ENCODE measurements at regions not wholly inside any gene's neighbourhood (a gene's known extent, or its start where the extent isn't known, plus 50 kb on each side); places are given as distances from the start of the nearest gene placed in this dataset.

DNA sequence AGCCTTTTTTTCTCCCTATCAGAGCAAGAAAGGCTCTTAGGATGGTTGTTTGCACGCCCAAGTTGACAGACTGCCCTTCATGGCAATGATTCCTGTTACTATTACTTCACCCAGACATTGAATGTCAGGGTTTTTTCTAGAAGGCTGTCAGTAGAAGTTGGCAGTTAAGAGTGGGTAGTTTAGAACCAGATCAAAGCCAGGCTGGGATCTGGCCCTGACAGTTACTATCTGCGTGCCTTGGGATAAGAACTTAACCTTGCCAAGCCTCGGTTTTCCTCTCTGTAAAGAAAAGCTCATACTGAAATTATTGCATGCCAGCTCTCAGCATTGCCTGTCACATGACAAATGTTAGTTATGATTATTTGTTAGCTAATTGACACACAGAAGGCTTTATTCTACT, 58.7 kb upstream of the PPP2R5A start:
- DNase-seq (ENCODE audit: low read depth) (no peak), FAIRE-seq (peak; percentile 7)
- H3K27me3 ChIP-seq (ENCODE audit: control insufficient read depth, insufficient read depth, low read length): no peaks in the 10 kb centered on the region
- H3K4me3 ChIP-seq (ENCODE audit: low read depth, low read length): no peak overlapping the region
- TF ChIP-seq, protein P1, sequence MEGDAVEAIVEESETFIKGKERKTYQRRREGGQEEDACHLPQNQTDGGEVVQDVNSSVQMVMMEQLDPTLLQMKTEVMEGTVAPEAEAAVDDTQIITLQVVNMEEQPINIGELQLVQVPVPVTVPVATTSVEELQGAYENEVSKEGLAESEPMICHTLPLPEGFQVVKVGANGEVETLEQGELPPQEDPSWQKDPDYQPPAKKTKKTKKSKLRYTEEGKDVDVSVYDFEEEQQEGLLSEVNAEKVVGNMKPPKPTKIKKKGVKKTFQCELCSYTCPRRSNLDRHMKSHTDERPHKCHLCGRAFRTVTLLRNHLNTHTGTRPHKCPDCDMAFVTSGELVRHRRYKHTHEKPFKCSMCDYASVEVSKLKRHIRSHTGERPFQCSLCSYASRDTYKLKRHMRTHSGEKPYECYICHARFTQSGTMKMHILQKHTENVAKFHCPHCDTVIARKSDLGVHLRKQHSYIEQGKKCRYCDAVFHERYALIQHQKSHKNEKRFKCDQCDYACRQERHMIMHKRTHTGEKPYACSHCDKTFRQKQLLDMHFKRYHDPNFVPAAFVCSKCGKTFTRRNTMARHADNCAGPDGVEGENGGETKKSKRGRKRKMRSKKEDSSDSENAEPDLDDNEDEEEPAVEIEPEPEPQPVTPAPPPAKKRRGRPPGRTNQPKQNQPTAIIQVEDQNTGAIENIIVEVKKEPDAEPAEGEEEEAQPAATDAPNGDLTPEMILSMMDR (IDR thresholded peaks at IDR 0.05; ENCODE audit: insufficient read depth, low read length, severe bottlenecking): no peak
- H3K36me3 ChIP-seq (ENCODE audit: control insufficient read depth, insufficient read depth, low read length): no peaks in the 10 kb centered on the region

DNA sequence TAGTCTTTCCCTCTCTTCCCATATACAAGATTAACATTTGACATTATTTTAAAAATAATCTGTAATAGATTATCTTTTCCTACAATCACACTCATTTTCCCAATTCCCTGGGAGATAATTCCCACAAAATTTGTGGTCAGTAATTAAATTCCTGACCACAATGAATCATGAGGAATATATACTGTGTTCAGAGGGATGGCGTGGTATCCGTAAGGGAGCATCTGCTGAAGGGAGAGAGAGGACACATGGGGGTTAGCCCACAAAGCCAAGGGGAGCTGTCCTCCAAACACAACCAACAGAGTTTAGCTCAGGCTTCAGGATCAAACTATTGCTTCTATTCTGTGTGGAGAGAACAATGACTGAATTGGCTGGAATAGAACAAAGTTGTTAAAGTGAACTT, 57.1 kb upstream of the PPP2R5A start:
- no peak for DNase-seq (ENCODE audit: low read depth)
- TF ChIP-seq, protein P1 (IDR thresholded peaks at IDR 0.05; ENCODE audit: insufficient read depth, low read length, severe bottlenecking): no peak
- Histone ChIP-seq H3K36me3 (ENCODE audit: control insufficient read depth, insufficient read depth, low read length) (no peaks in the 10 kb centered on the region), H3K4me3 (ENCODE audit: low read depth, low read length) (no peak overlapping the region), H3K27me3 (ENCODE audit: control insufficient read depth, insufficient read depth, low read length) (no peaks in the 10 kb centered on the region)
- FAIRE-seq: no peak

DNA sequence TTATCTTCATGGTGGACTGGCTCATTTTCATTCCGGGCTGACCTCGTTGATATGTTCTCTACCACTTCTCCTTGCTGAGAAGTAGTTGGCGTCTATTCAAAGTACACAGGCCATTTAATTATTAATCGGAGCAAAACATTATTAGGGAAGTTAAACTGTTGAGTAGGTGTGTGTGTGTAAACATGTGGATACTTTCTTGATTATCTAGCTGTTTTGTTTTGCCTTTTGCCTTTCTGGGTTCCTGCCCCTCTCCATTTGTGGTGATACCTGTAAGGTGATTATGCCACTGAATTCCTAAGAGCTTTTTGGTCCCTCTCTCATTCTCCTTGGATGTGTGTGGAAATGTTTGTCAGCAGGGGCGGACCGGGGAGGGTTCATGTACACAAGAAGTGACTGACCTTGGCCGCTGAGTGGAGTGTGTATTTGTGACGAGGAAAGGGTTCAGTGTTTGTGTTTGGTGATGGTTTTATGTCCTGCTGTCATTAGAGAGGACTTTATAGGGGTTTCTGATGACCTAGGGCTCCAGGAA, 56.6 kb upstream of the PPP2R5A start:
- no peak for FAIRE-seq
- no peak overlapping the region for H3K4me3 ChIP-seq (ENCODE audit: low read depth, low read length)

DNA sequence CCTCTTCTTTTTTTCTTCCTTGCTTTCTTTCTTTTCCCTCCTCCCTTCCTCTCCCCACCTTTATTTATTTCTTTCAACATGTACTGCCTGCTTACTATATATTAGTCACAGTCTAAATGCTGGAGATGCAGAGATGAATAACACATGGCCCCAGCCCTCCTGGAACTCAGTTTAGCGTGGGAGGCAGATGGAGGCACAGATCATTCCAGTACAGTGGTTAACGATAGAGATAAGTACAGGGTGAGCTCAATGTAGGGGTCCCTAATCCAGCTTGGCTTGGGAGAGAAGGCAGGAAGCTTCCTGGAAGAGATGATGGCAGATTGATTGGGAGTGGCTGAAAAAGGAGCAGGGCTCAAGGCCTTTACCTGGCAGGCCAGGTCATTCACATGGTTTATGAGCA, 55.6 kb upstream of the PPP2R5A start:
- H3K27me3 ChIP-seq (ENCODE audit: control insufficient read depth, insufficient read depth, low read length): no peaks in the 10 kb centered on the region
- FAIRE-seq: no peak
- DNase-seq (ENCODE audit: low read depth): peak; percentile 78
- H3K36me3 ChIP-seq (ENCODE audit: control insufficient read depth, insufficient read depth, low read length): no peaks in the 10 kb centered on the region
- TF ChIP-seq, protein P1 (IDR thresholded peaks at IDR 0.05; ENCODE audit: insufficient read depth, low read length, severe bottlenecking): no peak
- H3K4me3 ChIP-seq (ENCODE audit: low read depth, low read length): no peak overlapping the region

More for the DNA sequence above, 56.6 kb upstream of the PPP2R5A start:
- TF ChIP-seq, protein P1 (IDR thresholded peaks at IDR 0.05; ENCODE audit: insufficient read depth, low read length, severe bottlenecking): no peak
- no peaks in the 10 kb centered on the region for H3K36me3 ChIP-seq (ENCODE audit: control insufficient read depth, insufficient read depth, low read length)
- no peak for DNase-seq (ENCODE audit: low read depth)
- no peaks in the 10 kb centered on the region for H3K27me3 ChIP-seq (ENCODE audit: control insufficient read depth, insufficient read depth, low read length)

DNA sequence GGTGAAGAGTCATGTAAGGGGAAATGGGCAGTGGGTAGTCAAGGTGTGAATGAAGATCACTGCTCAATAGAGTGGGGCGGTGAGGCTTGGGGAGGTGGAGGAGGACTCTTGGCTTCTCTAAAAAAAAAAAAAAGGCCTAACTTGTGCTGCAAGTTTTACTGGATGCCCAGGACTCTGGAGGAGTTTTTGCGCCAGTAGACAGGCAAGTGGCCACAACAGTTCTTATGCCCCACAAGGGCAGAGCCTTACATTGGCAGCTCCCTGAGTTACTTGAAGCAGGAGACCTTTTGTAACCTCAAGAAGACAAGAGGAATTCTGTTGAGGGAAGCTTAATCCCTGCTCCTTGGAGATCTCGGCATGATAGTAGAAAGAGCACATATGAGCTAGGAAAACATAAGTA, 54.9 kb upstream of the PPP2R5A start:
- no peak for FAIRE-seq
- no peak for DNase-seq (ENCODE audit: low read depth)
- H3K27me3 ChIP-seq (ENCODE audit: control insufficient read depth, insufficient read depth, low read length): no peaks in the 10 kb centered on the region
- no peak overlapping the region for H3K4me3 ChIP-seq (ENCODE audit: low read depth, low read length)
- TF ChIP-seq, protein P1 (IDR thresholded peaks at IDR 0.05; ENCODE audit: insufficient read depth, low read length, severe bottlenecking): no peak
- H3K36me3 ChIP-seq (ENCODE audit: control insufficient read depth, insufficient read depth, low read length): no peaks in the 10 kb centered on the region

DNA sequence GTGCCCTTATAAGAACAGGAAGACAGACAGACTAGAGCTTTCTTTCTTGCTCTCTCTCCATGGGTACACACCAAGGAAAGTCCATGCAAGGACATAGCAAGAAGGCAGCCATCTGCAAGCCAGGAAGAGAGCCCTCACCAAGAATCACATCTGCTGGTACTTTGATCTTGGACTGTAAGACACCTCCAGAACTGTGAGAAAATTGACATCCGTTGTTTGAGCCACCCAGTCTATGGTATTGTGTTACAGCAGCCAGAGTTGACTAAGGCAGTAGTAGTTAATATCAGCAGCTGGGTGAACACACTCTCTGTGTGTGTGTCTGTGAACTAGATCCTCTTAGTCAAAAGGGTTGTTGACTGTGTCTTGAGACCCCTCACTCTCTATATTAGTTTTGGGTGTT, 53.8 kb upstream of the PPP2R5A start:
- Histone ChIP-seq H3K4me3 (ENCODE audit: low read depth, low read length) (no peak overlapping the region), H3K27me3 (ENCODE audit: control insufficient read depth, insufficient read depth, low read length) (no peaks in the 10 kb centered on the region), H3K36me3 (ENCODE audit: control insufficient read depth, insufficient read depth, low read length) (no peaks in the 10 kb centered on the region)
- FAIRE-seq: no peak
- no peak for DNase-seq (ENCODE audit: low read depth)
- TF ChIP-seq, protein P1 (IDR thresholded peaks at IDR 0.05; ENCODE audit: insufficient read depth, low read length, severe bottlenecking): no peak
